ENCODE measurements at regions not wholly inside any gene's neighbourhood (a gene's known extent, or its start where the extent isn't known, plus 50 kb on each side); places are given as distances from the start of the nearest gene placed in this dataset.

- Histone ChIP-seq H3K36me3 (no peaks in the 10 kb centered on the region), H3K4me3 (no peak overlapping the region), H3K27me3 (no peaks in the 10 kb centered on the region), H3K27ac (no peak overlapping the region), H3K9me3 (peaks cover 0 to 10% (median 0%) of the 10 kb centered on the region in 12 donors), H3K4me1 (no peaks in the 10 kb centered on the region)
- DNase-seq (no peak), ATAC-seq (no peak)
- intact Hi-C loops (cut with DNase I): no loop called here
- TF ChIP-seq POLR2A (IDR thresholded peaks at IDR 0.05): no peak
- TF ChIP-seq CTCF (IDR thresholded peaks at IDR 0.05): no peak
Measured at GRCh38 chr10:74770400-74770799, 56.0 kb upstream of the KAT6B start.

- H3K36me3 ChIP-seq: no peaks in the 10 kb centered on the region
- no peak for ATAC-seq
Measured at GRCh38 chr10:74771054-74771453, 55.3 kb upstream of the KAT6B start.

GRCh38 chr10:74775099-74775498, 51.3 kb upstream of the KAT6B start:
- ATAC-seq (no peak), DNase-seq (no peak)
- H3K27me3 ChIP-seq: no peaks in the 10 kb centered on the region
- peaks cover 0 to 13% (median 0%) of the 10 kb centered on the region in 12 donors for H3K9me3 ChIP-seq
- H3K36me3 ChIP-seq: no peaks in the 10 kb centered on the region
- no peak overlapping the region for H3K27ac ChIP-seq
- no peak for TF ChIP-seq POLR2A (IDR thresholded peaks at IDR 0.05)
- no peak for TF ChIP-seq CTCF (IDR thresholded peaks at IDR 0.05)
- no peaks in the 10 kb centered on the region for H3K4me1 ChIP-seq
- H3K4me3 ChIP-seq: no peak overlapping the region
- intact Hi-C loops (cut with DNase I): no loop called here

More at GRCh38 chr10:74771054-74771453, 55.3 kb upstream of the KAT6B start:
- no peak for DNase-seq
- Histone ChIP-seq H3K4me3 (no peak overlapping the region), H3K27ac (no peak overlapping the region), H3K9me3 (peaks cover 0 to 12% (median 0%) of the 10 kb centered on the region in 12 donors), H3K27me3 (no peaks in the 10 kb centered on the region), H3K4me1 (no peaks in the 10 kb centered on the region)
- TF ChIP-seq POLR2A (IDR thresholded peaks at IDR 0.05) (no peak), CTCF (IDR thresholded peaks at IDR 0.05) (no peak)
- intact Hi-C loops (cut with DNase I): no loop called here
- WGBS, 4 donors: 79 to 84% (median 81%) methylated on average over 6 of the region's 6 CpGs

All from heart left ventricle (tissue), 16 donors.